OCI-LY1 (cell line): ENCODE measurements at regions not wholly inside any gene's neighbourhood (a gene's known extent, or its start where the extent isn't known, plus 50 kb on each side); places are given as distances from the start of the nearest gene placed in this dataset.

Experiments used
- CTCF ChIP-seq: fragments of 200-600 bp; sonication (generic), shearing (Covaris generic); IDR thresholded peaks from 2 replicates; pipeline ENCODE4 v1.5.1; 2017; ENCODE audit warnings: mild to moderate bottlenecking, antibody characterized with exemption, low read length, moderate library complexity, mixed read lengths
- EZH2 ChIP-seq: fragments of 200-600 bp; sonication (generic), shearing (Covaris generic); IDR thresholded peaks from 2 replicates; pipeline ENCODE4 v1.8.0; 2017; ENCODE audit warnings: borderline replicate concordance, mixed run types, mild to moderate bottlenecking, antibody characterized with exemption, low read length, moderate library complexity, mixed read lengths

- no peak for TF ChIP-seq CTCF
- TF ChIP-seq EZH2: no peak
These were observed 176.9 kb upstream of the CD180 start for GRCh38 chr5:67373518-67373917.
